NCI-H2171 treated with DMSO at 0.1 percent for 48 hours (cell line): ENCODE measurements at regions not wholly inside any gene's neighbourhood (a gene's known extent, or its start where the extent isn't known, plus 50 kb on each side); places are given as distances from the start of the nearest gene placed in this dataset.

Experiments
- DNase-seq: peaks from one replicate; lab custom pipeline; 2025; lab: John Stamatoyannopoulos, UW

DNA sequence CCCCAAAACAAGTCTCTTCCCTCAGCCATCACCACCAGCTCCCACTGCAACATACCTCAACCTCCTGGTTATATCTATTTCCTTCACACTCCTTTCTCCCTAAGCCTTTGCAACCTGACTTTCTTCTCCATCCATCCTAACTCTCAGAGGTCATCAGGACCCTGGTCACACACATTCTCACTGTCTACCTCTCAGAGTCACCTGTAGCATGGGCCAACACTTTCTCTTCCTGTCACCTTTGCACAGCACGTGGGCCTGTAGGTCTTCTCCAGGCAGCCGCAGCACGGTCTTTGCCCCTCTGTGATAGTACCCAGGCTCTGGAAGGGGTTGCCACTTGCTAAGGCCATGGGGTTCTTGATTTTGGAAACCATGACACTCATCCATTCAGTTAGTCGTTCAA, 921.1 kb downstream of the UQCRFS1 start:
- no peak for DNase-seq

DNA sequence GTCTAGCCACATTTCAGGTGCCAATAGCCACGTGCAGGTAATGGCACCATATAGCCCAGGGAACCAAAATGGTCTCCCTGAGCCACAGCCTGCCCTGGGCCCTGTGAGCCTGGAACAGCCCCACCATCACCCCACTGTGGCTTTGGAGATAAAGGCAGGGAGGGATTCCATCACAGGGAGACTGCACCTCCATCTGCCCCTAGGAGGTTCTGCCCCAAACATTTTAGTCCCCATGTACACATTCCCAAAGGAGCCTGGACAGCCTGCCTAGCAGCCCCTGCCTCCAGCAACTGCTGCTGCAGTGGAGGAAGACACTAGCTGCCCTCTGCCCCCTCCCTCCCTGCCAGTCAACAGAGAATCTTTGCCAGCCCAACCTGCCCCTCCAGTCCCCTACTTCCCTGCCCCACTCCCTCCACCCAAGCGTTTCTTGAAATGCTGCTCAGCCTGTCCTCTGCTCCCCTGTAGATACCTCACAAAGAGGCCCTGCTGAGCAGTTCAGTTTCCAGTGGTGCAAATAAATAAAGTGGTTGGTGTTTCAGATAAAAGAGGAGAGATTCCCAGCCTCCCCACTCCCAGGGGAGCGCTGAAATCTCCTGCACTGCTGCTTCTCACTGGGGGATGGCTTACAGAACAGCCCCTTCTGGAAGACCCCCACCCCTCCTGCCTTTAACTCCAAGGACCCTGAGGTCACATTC, 921.8 kb downstream of the UQCRFS1 start:
- DNase-seq, result no peak

GRCh38 chr19:28289295-28290063, 923.5 kb downstream of the UQCRFS1 start:
- no peak for DNase-seq

- DNase-seq, result no peak
These were observed 924.2 kb downstream of the UQCRFS1 start for GRCh38 chr19:28288572-28289264.

DNA sequence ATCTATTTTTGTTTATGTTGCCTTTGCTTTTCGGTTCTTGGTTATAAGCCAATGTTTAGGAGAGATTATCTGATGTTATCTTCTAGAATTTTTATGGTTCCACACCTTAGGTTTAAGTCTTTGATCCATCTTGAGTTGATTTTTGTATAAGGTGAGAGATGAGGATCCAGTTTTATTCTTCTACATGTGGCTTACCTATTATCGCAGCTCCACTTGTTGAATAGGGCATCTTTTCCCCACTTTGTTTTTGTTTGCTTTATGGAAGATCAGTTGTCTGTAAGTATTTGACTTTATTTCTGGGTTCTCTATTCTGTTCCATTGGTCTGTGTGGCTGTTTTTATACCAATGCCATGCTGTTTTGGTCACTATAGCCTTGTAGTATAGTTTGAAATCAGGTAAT, 927.0 kb downstream of the UQCRFS1 start:
- no peak for DNase-seq

GRCh38 chr19:28285078-28285477, 927.9 kb downstream of the UQCRFS1 start:
- no peak for DNase-seq

DNA sequence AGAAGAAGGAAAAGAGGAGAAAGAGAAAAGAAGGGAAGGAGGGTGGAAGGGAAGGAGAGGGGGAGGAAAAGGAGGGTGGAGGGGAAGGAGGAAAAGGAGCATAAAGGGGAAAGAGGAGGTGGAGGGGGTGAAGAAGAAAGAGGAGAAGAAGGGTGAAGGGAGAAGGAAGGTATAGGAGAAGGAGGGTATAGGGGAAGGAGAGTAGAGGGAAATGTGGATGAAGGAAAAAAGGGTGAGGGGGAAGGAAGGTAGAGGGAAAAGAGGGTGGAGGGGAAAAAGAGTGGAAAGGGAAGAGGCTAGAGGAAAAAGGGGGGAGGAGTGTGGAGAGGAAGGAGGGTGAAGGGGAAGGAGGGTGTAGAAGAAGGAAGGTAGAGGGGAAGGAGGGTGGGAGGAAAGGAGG, 928.6 kb downstream of the UQCRFS1 start:
- DNase-seq, result no peak

GRCh38 chr19:28283592-28283991, 929.4 kb downstream of the UQCRFS1 start:
- no peak for DNase-seq

DNA sequence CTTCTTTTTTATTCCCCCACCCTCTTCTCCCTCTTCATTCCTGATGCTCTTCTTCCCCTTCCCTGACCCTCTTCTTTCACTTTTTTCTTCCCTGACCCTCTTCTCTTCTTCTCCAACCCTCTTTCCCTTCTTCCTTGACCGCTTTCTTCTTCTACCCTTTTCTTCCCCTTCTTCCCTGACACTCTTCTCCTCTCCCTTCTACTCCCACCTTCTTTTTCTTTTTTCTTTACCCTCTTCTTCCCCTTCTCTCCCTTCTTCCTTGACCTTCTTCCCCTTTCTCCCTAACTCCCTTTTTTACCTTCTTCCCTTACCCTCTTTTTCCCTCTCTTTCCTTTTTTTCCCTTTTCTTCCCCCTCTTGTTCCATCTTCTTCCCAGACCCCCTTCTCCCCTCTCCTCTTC, 931.3 kb downstream of the UQCRFS1 start:
- DNase-seq, result no peak

- DNase-seq, result no peak
These were observed 948.4 kb downstream of the UQCRFS1 start for GRCh38 chr19:28264556-28264955.

- DNase-seq, result no peak
These were observed 954.1 kb downstream of the UQCRFS1 start for GRCh38 chr19:28258829-28259228.

DNA sequence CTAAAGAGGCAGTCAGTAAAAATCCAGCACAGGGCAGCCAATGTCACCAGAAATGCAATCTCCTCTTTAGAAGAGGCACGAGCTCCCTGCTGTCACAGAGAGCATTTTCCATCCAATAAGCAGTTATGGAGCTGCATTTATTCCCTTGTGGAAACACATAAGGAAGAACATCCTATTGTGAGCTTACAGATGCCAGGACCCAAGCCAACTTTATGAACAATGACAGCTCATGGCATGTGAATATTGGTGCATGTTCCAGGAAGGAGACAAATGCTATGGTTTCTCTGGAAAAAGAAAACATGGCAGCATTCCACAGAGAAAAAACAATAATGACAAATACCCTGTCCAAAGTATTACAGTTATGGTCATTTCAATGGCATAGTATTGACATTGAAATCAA, 955.6 kb downstream of the UQCRFS1 start:
- no peak for DNase-seq

- peak; percentile 34 for DNase-seq
These were observed 965.7 kb downstream of the UQCRFS1 start for GRCh38 chr19:28247243-28247642.

- DNase-seq, result no peak
These were observed 967.0 kb downstream of the UQCRFS1 start for GRCh38 chr19:28245937-28246336.

GRCh38 chr19:28244966-28245365, 968.0 kb downstream of the UQCRFS1 start:
- no peak for DNase-seq

DNA sequence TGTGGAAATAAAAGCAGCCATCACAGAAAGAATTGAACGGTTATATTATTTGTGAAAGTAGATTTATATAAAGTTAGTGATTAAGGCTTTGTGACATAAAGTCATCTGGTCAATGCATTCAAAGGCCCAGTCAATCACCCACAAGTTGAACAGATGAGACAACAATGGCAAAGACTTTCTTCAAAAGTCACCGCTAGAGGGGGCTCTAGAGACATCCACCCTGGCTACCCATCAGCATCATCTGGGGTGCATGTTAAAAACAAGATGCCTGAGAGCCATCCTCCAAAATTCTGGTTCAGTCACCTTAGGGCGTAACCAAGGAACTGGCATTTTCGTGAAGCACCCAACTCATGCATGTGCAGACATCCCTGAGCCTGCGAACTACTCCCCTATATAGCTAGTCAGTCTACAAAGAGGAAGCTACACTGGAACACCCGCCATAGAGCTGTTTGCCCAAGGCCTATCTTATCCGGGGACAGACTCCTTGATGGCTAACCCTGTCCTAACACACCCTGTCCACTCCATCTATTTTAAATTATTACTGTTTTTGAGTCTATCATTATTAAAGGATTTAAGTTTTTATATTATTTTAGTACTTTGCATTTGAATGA, 970.5 kb downstream of the UQCRFS1 start:
- no peak for DNase-seq

DNA sequence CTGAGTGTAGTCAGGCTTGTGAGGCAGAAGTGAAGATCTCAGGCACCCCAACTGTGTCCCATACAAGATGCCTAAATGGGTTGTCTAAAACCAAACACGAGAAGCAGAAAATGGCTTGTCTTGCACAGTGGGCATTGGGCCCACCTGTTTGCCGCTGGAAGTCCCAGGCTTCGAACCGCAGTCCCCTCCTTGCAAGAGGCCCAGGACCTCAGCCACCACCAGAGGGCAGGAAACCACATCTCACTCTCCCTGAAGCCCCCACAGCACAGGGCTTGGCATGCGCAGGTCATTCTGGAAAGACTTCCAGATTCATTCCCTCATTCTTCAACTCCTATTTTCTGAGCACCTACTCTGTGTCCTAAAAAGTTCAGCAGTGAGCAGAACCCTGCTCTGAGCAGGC, 973.7 kb downstream of the UQCRFS1 start:
- DNase-seq, result no peak

DNA sequence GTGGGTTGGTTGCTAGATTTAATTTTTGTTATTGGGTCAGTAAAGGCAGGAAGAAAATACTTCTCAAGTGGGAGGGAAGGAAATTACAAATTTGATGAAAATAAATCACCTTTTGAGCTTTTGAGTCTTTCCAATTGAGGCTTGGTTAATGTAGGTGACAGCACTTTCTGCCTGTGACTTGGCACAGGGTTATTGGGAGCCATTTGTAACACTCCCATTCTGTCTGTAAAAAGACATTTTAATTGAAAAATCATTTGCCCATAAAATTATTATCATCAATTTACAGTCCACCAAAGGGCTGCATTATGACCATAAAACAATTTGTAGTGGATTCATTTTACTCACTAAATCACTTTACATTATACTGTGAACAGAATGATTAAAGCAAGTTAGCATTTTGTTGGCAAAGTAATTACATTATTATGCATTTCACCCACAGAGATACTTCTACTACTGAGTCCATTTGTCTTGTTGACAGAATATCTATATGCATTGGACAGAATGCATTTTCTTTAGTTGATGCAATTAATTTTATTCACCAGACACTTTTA, 974.6 kb downstream of the UQCRFS1 start:
- no peak for DNase-seq

GRCh38 chr19:28235606-28236125, 977.3 kb downstream of the UQCRFS1 start:
- no peak for DNase-seq

DNA sequence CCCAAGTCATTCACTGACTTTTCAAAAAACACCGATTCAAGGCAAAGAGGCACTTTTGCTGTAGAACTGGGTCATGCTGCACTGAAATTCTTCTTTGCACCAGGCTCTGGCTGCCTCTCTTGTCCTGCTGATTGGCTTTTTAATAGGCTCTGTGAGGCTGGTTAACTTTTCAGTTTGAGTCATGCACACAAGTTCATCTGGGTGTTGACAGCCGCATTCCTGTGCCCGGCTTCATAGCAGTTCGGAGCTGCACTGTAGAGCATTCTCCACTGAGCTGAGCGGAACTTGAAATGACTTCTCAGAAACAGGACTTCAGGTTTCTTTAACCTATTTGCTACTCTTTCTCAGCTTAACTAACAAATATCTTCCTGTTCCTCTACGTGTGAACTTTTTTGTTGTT, 978.3 kb downstream of the UQCRFS1 start:
- DNase-seq, result no peak

GRCh38 chr19:28228854-28229253, 984.1 kb downstream of the UQCRFS1 start:
- DNase-seq, result no peak

DNA sequence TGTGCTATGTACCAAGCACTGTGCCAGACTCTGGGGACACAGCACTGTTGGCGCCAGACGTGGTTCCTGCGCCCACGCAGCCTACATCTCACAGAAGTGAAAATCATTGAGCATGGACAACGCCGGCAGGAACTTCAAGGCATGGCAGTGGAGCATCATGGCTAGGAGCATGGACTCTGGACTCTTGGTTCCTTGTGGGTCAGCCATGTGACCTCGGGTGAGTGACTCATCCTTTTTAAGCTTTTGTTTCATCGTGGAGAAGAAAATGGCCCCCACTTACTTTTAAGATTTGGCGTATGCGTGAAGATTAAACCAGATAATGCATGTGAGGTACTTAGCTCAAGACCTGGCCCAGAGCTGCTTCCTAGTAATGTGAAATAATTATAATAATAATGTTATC, 988.5 kb downstream of the UQCRFS1 start:
- no peak for DNase-seq
